ENCODE measurements at regions not wholly inside any gene's neighbourhood (a gene's known extent, or its start where the extent isn't known, plus 50 kb on each side); places are given as distances from the start of the nearest gene placed in this dataset.

- Histone ChIP-seq H3K36me3 (ENCODE audit: control insufficient read depth, insufficient read depth, low read length) (no peaks in the 10 kb centered on the region), H3K4me1 (ENCODE audit: control insufficient read depth, insufficient read depth, low read length, poor library complexity, severe bottlenecking) (peaks cover 4% of the 10 kb centered on the region), H3K4me3 (ENCODE audit: extremely low read depth, insufficient read depth, low read length, poor library complexity, severe bottlenecking) (no peak overlapping the region), H3K27ac (ENCODE audit: low read depth, low read length, severe bottlenecking) (no peak overlapping the region), H3K9me3 (ENCODE audit: control insufficient read depth, low read length) (no peaks in the 10 kb centered on the region)
- WGBS, 2 experiments (ENCODE audit: insufficient coverage in 2 of 2), result 90 to 92% methylated on average over 3 of the region's 3 CpGs
Observed at GRCh38 chr2:64234785-64235184, 90.6 kb upstream of the PELI1 start.

GRCh38 chr2:64237266-64237665 is 93.0 kb upstream of the PELI1 start:
- WGBS, 2 experiments (ENCODE audit: insufficient coverage in 2 of 2), result no CpG with 5 or more reads among the region's 2 CpGs
- no peaks in the 10 kb centered on the region for H3K4me1 ChIP-seq (ENCODE audit: control insufficient read depth, insufficient read depth, low read length, poor library complexity, severe bottlenecking)

GRCh38 chr2:64238799-64239198 is 94.6 kb upstream of the PELI1 start:
- Histone ChIP-seq H3K4me3 (ENCODE audit: extremely low read depth, insufficient read depth, low read length, poor library complexity, severe bottlenecking) (no peak overlapping the region), H3K9me3 (ENCODE audit: control insufficient read depth, low read length) (no peaks in the 10 kb centered on the region), H3K27ac (ENCODE audit: low read depth, low read length, severe bottlenecking) (no peak overlapping the region), H3K4me1 (ENCODE audit: control insufficient read depth, insufficient read depth, low read length, poor library complexity, severe bottlenecking) (peaks cover 3% of the 10 kb centered on the region), H3K36me3 (ENCODE audit: control insufficient read depth, insufficient read depth, low read length) (no peaks in the 10 kb centered on the region)
- 100% methylated on average over 1 to 2 of the region's 4 CpGs for WGBS, 2 experiments (ENCODE audit: insufficient coverage in 2 of 2)

More at GRCh38 chr2:64237266-64237665, 93.0 kb upstream of the PELI1 start:
- H3K27ac ChIP-seq (ENCODE audit: low read depth, low read length, severe bottlenecking), result no peak overlapping the region
- H3K36me3 ChIP-seq (ENCODE audit: control insufficient read depth, insufficient read depth, low read length), result no peaks in the 10 kb centered on the region
- H3K9me3 ChIP-seq (ENCODE audit: control insufficient read depth, low read length), result no peaks in the 10 kb centered on the region
- no peak overlapping the region for H3K4me3 ChIP-seq (ENCODE audit: extremely low read depth, insufficient read depth, low read length, poor library complexity, severe bottlenecking)

GRCh38 chr2:64243081-64244036 is 99.1 kb upstream of the PELI1 start:
- H3K4me3 ChIP-seq (ENCODE audit: extremely low read depth, insufficient read depth, low read length, poor library complexity, severe bottlenecking), result no peak overlapping the region
- H3K9me3 ChIP-seq (ENCODE audit: control insufficient read depth, low read length), result no peaks in the 10 kb centered on the region
- peaks cover 3% of the 10 kb centered on the region for H3K4me1 ChIP-seq (ENCODE audit: control insufficient read depth, insufficient read depth, low read length, poor library complexity, severe bottlenecking)
- no peak overlapping the region for H3K27ac ChIP-seq (ENCODE audit: low read depth, low read length, severe bottlenecking)
- H3K36me3 ChIP-seq (ENCODE audit: control insufficient read depth, insufficient read depth, low read length), result no peaks in the 10 kb centered on the region
- WGBS, 2 experiments (ENCODE audit: insufficient coverage in 2 of 2), result 78 to 100% methylated on average over 1 of the region's 2 CpGs

- WGBS, 2 experiments (ENCODE audit: insufficient coverage in 2 of 2), result 60% methylated on average over 1 of the region's 1 CpG; no CpG with 5 or more reads in 1 of the 2 experiments
- H3K36me3 ChIP-seq (ENCODE audit: control insufficient read depth, insufficient read depth, low read length), result no peaks in the 10 kb centered on the region
- H3K9me3 ChIP-seq (ENCODE audit: control insufficient read depth, low read length), result no peaks in the 10 kb centered on the region
- peaks cover 3% of the 10 kb centered on the region for H3K4me1 ChIP-seq (ENCODE audit: control insufficient read depth, insufficient read depth, low read length, poor library complexity, severe bottlenecking)
- H3K27ac ChIP-seq (ENCODE audit: low read depth, low read length, severe bottlenecking), result no peak overlapping the region
- no peak overlapping the region for H3K4me3 ChIP-seq (ENCODE audit: extremely low read depth, insufficient read depth, low read length, poor library complexity, severe bottlenecking)
Observed at GRCh38 chr2:64244037-64244416, 99.8 kb upstream of the PELI1 start.

DNA sequence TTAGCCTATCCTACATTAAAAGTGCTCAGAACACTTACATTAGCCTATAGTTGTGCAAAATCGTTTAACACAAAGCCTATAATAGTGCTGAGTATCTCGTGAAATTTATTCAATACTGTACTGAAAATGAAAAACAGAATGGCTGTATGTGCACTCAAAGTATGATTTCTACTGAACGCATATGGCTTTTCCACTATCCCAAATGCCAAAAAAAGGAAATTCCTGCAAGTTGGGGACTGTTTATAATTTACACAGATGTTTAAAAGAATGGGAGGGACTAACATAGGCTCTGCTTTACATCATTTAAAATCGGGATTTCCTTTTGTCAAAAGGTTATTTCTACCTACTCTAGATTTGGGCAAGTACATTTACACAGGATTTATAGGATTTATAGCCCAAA is 101.4 kb upstream of the PELI1 start:
- Histone ChIP-seq H3K9me3 (ENCODE audit: control insufficient read depth, low read length) (no peaks in the 10 kb centered on the region), H3K27ac (ENCODE audit: low read depth, low read length, severe bottlenecking) (no peak overlapping the region), H3K4me1 (ENCODE audit: control insufficient read depth, insufficient read depth, low read length, poor library complexity, severe bottlenecking) (peaks cover 3% of the 10 kb centered on the region), H3K4me3 (ENCODE audit: extremely low read depth, insufficient read depth, low read length, poor library complexity, severe bottlenecking) (no peak overlapping the region), H3K36me3 (ENCODE audit: control insufficient read depth, insufficient read depth, low read length) (no peaks in the 10 kb centered on the region)
- WGBS, 2 experiments (ENCODE audit: insufficient coverage in 2 of 2), result 100% methylated on average over 1 of the region's 4 CpGs; no CpG with 5 or more reads in 1 of the 2 experiments

GRCh38 chr2:64246962-64247361 is 102.7 kb upstream of the PELI1 start:
- Histone ChIP-seq H3K36me3 (ENCODE audit: control insufficient read depth, insufficient read depth, low read length) (no peaks in the 10 kb centered on the region), H3K4me3 (ENCODE audit: extremely low read depth, insufficient read depth, low read length, poor library complexity, severe bottlenecking) (no peak overlapping the region), H3K9me3 (ENCODE audit: control insufficient read depth, low read length) (no peaks in the 10 kb centered on the region), H3K27ac (ENCODE audit: low read depth, low read length, severe bottlenecking) (no peak overlapping the region), H3K4me1 (ENCODE audit: control insufficient read depth, insufficient read depth, low read length, poor library complexity, severe bottlenecking) (peaks cover 8% of the 10 kb centered on the region)
- WGBS, 2 experiments (ENCODE audit: insufficient coverage in 2 of 2), result 60% methylated on average over 1 of the region's 1 CpG; no CpG with 5 or more reads in 1 of the 2 experiments

DNA sequence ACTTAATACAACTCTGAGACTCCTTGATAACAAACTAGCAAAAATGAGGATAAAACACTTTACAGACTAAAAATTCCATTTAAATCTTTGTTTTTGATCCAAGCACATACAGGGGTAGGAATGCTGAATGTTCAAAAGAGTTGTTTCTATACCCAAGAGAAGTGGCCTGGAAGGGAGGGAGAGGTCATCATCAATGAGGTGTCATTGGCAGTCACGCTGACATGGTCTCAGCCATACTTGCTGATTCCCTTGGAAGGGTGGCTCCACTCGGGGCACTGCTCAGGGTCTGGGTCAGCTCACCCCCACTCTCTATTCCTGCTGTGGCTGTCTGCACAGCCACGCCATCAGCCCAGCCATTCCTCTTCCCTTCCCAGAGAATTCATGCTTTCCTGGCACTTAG is 105.2 kb upstream of the PELI1 start:
- H3K27ac ChIP-seq (ENCODE audit: low read depth, low read length, severe bottlenecking), result no peak overlapping the region
- H3K36me3 ChIP-seq (ENCODE audit: control insufficient read depth, insufficient read depth, low read length), result no peaks in the 10 kb centered on the region
- H3K4me1 ChIP-seq (ENCODE audit: control insufficient read depth, insufficient read depth, low read length, poor library complexity, severe bottlenecking), result peaks cover 4% of the 10 kb centered on the region
- WGBS, 2 experiments (ENCODE audit: insufficient coverage in 2 of 2), result 100% methylated on average over 1 of the region's 3 CpGs; no CpG with 5 or more reads in 1 of the 2 experiments
- no peaks in the 10 kb centered on the region for H3K9me3 ChIP-seq (ENCODE audit: control insufficient read depth, low read length)
- no peak overlapping the region for H3K4me3 ChIP-seq (ENCODE audit: extremely low read depth, insufficient read depth, low read length, poor library complexity, severe bottlenecking)

- 92 to 94% methylated on average over 2 of the region's 2 CpGs for WGBS, 2 experiments (ENCODE audit: insufficient coverage in 2 of 2)
- Histone ChIP-seq H3K4me3 (ENCODE audit: extremely low read depth, insufficient read depth, low read length, poor library complexity, severe bottlenecking) (no peak overlapping the region), H3K27ac (ENCODE audit: low read depth, low read length, severe bottlenecking) (no peak overlapping the region), H3K9me3 (ENCODE audit: control insufficient read depth, low read length) (no peaks in the 10 kb centered on the region), H3K36me3 (ENCODE audit: control insufficient read depth, insufficient read depth, low read length) (no peaks in the 10 kb centered on the region), H3K4me1 (ENCODE audit: control insufficient read depth, insufficient read depth, low read length, poor library complexity, severe bottlenecking) (peaks cover 4% of the 10 kb centered on the region)
Observed at GRCh38 chr2:64250063-64250462, 105.8 kb upstream of the PELI1 start.

DNA sequence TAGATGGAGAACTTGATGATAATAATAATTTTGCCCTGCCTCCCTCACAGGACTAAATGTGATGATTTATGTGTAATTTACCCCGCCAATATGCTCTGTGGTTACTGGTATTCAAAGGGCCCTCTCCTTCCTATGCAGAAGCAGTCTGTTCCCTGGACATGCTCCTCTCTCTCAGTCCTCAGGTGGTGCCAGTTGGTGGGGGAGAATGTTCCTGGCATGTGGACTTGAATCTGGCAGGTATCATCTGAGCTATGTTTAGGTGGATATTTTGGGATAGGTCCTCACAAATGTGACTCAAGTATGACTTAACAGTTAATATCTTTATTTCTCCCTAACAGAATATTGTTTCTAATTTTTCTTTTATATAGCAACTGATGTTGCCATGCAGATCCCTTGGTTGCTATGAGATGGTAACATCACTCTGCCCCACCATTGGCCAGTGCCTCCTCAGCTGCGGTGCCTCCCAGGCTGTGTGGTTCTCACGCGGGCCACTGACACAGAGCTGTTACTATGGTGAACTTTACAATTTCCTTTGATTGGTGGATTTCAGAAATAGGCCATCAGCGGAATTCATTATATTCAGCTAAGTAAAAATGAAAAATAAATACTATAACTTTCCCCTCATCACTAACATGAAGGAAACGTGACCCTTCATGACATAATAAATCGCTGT is 106.7 kb upstream of the PELI1 start:
- WGBS, 2 experiments (ENCODE audit: insufficient coverage in 2 of 2), result 0 to 40% methylated on average over 1 of the region's 7 CpGs

More for the DNA sequence above, 106.7 kb upstream of the PELI1 start:
- H3K4me1 ChIP-seq (ENCODE audit: control insufficient read depth, insufficient read depth, low read length, poor library complexity, severe bottlenecking), result peaks cover 4% of the 10 kb centered on the region
- H3K27ac ChIP-seq (ENCODE audit: low read depth, low read length, severe bottlenecking), result no peak overlapping the region
- no peaks in the 10 kb centered on the region for H3K36me3 ChIP-seq (ENCODE audit: control insufficient read depth, insufficient read depth, low read length)
- no peaks in the 10 kb centered on the region for H3K9me3 ChIP-seq (ENCODE audit: control insufficient read depth, low read length)
- H3K4me3 ChIP-seq (ENCODE audit: extremely low read depth, insufficient read depth, low read length, poor library complexity, severe bottlenecking), result no peak overlapping the region
